Cardiac muscle cell (in vitro differentiated cells and primary cell): ENCODE measurements at regions not wholly inside any gene's neighbourhood (a gene's known extent, or its start where the extent isn't known, plus 50 kb on each side); places are given as distances from the start of the nearest gene placed in this dataset.

Source experiments
- DNase-seq, 2 donors: peaks; one replicate each; pipeline versions ENCODE4 v3.0.0 to v3.0.0-alpha.2; 2010 to 2017; ENCODE audit warnings: low read depth in 1 of 2, low spot score in 1 of 2
- H3K27ac ChIP-seq: fragments of 200-600 bp; sonication (generic); 2 replicates; pipeline ENCODE4 v1.5.1; 2016
- H3K27me3 ChIP-seq: fragments of 200-600 bp; sonication (generic); 2 replicates; pipeline ENCODE4 v1.6.0; 2016; ENCODE audit warnings: control low read depth
- H3K36me3 ChIP-seq: fragments of 200-600 bp; sonication (generic); 2 replicates; pipeline ENCODE4 v1.5.1; 2016; ENCODE audit warnings: control low read depth
- H3K4me1 ChIP-seq: fragments of 200-600 bp; sonication (generic); 2 replicates; pipeline ENCODE4 v1.8.1; 2017; ENCODE audit warnings: low read depth, mild to moderate bottlenecking, mixed run types
- H3K4me3 ChIP-seq: fragments of 200-600 bp; sonication (generic); 2 replicates; pipeline ENCODE4 v1.5.1; 2016; ENCODE audit warnings: mild to moderate bottlenecking
- H3K9me3 ChIP-seq: fragments of 200-600 bp; sonication (generic); 2 replicates; pipeline ENCODE4 v1.5.1; 2017; ENCODE audit warnings: low read depth, mild to moderate bottlenecking, control low read depth
- TF ChIP-seq, protein P1 (sequence below): IDR thresholded peaks from 2 replicates; pipeline ENCODE4 v1.5.1; 2012; ENCODE audit warnings: low read depth, mild to moderate bottlenecking, low read length

DNA sequence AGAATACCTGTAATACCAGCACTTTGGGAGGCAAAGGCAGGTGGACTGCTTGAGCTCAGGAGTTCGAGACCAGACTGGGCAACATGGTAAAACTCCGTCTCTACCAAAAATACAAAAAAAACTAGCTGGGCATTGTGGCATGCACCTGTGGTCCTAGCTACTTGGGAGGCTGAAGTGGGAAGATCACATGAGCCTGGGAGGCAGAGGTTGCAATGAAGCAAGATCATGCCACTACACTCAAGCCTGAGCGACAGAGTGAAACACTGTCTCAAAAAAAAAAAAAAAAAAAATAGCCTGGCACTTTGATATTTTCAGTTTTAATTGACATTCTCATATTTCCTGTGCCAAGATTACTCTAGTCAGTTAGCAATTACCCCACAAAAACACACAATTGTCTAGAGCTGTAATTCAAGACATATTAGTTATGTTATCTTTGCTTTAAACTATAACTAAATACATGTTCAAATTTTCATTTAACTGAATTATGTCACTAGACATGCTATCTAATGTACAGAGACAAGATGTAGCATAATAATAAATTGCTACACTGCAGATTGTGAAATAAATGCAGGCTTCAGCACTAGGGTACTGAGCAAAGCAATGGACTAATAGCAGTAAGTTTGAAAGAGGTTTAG lies 378.2 kb upstream of the GRAMD2B start:
- H3K4me3 ChIP-seq: no peak overlapping the region
- DNase-seq: peak in 1 of 2 donors; percentile 29
- TF ChIP-seq, protein P1, sequence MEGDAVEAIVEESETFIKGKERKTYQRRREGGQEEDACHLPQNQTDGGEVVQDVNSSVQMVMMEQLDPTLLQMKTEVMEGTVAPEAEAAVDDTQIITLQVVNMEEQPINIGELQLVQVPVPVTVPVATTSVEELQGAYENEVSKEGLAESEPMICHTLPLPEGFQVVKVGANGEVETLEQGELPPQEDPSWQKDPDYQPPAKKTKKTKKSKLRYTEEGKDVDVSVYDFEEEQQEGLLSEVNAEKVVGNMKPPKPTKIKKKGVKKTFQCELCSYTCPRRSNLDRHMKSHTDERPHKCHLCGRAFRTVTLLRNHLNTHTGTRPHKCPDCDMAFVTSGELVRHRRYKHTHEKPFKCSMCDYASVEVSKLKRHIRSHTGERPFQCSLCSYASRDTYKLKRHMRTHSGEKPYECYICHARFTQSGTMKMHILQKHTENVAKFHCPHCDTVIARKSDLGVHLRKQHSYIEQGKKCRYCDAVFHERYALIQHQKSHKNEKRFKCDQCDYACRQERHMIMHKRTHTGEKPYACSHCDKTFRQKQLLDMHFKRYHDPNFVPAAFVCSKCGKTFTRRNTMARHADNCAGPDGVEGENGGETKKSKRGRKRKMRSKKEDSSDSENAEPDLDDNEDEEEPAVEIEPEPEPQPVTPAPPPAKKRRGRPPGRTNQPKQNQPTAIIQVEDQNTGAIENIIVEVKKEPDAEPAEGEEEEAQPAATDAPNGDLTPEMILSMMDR: no peak
- H3K9me3 ChIP-seq: no peaks in the 10 kb centered on the region
- no peaks in the 10 kb centered on the region for H3K27me3 ChIP-seq
- H3K4me1 ChIP-seq: peaks cover 46% of the 10 kb centered on the region
- peak overlapping the region; percentile 94 for H3K27ac ChIP-seq
- H3K36me3 ChIP-seq: no peaks in the 10 kb centered on the region

DNA sequence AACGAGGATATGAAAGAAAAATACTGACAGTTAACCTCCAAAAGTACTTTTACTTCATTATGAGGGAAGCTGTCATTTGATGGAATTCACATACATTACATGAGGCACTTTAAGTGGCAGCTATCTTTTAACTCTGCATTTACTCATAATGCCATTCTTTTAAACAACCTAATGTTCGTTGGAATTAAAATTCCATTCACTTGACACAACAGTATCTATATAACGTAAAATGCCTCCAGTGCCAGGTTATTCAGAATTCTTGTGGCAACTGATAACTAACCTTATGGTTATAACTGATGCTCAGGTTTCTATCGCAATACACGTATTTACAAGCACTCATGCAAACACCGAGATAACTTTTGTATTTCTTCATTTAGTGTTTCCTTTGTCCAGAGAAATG lies 376.9 kb upstream of the GRAMD2B start:
- no peak overlapping the region for H3K27ac ChIP-seq
- H3K4me1 ChIP-seq: peaks cover 38% of the 10 kb centered on the region
- no peak overlapping the region for H3K4me3 ChIP-seq
- H3K27me3 ChIP-seq: no peaks in the 10 kb centered on the region
- TF ChIP-seq, protein P1: no peak
- no peaks in the 10 kb centered on the region for H3K9me3 ChIP-seq
- H3K36me3 ChIP-seq: no peaks in the 10 kb centered on the region
- DNase-seq: no peak

DNA sequence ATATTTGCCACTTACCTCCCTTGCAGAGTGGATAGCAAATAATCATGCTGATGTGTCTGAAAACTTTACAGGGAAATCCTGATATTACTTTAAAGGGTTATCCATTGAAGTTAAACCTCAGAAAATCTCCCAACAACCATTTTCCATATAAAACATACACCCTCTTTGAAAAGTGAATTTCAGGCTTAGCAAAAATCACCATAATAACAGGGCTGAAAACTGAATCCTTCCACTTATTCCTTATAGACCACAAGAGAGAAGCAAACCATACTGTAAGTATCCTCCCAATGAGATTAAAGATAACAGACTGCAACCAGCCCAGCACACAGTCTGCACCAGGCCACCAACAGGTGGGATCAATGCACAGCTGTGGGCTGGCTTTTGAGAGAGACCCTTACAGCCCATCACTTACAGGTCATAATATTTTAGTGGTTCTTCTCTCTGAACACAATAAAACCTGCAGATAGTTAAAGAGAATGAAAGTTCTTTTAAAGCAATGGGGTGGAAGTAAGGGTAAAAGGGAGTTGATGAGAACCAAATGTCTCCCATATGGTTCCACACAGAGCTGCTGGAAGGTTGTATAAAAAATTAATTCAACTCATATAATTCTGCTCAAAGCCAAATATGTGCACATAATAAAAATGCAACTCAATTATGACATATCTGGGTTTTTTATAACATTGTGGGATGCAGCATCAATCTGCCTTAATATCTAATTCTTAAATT lies 376.2 kb upstream of the GRAMD2B start:
- no peaks in the 10 kb centered on the region for H3K27me3 ChIP-seq
- H3K9me3 ChIP-seq: no peaks in the 10 kb centered on the region
- no peak overlapping the region for H3K4me3 ChIP-seq
- H3K36me3 ChIP-seq: no peaks in the 10 kb centered on the region
- DNase-seq: no peak
- peaks cover 32% of the 10 kb centered on the region for H3K4me1 ChIP-seq
- TF ChIP-seq, protein P1: no peak
- no peak overlapping the region for H3K27ac ChIP-seq

DNA sequence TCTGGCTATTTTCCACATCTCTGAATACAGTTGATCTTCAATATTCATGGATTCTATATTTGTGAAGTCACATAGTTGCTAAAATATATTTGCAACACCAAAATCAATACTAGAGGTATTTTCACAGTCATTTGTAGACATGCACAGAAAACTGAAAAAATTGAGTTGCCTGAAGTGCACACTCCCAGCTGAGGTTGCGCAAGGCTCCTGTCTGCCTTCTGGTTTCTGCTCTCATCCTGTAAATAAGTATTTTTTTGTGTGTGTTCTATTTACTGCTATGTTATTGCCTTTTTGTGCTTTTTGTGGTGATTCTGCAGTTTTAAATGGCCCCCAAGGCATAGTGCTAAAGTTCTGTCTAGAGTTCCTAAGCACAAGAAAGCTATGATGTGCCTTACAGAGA lies 371.1 kb upstream of the GRAMD2B start:
- TF ChIP-seq, protein P1: no peak
- Histone ChIP-seq H3K4me3 (no peak overlapping the region), H3K36me3 (no peaks in the 10 kb centered on the region), H3K27me3 (no peaks in the 10 kb centered on the region), H3K4me1 (peaks cover 9% of the 10 kb centered on the region), H3K27ac (no peak overlapping the region), H3K9me3 (no peaks in the 10 kb centered on the region)
- DNase-seq: peak in 1 of 2 donors; percentile 55

DNA sequence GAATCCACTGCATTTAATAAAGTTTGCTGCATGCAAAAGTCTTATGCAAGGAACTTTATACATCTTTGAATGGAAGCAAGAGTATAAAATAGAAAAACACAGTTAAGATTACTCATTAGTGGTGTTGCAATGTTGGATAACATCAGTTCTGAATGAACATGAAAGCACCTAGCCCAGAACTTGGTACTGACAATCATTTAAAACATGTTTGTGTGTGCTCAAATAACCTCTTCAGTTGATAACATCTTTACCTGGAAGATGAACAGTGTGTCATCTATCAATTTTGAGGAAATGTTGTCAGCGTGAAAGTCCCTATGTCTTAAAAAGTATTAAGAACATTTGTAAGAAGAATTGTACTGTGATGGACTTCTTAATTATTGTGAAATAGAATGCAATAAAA lies 370.4 kb upstream of the GRAMD2B start:
- Histone ChIP-seq H3K4me3 (no peak overlapping the region), H3K9me3 (no peaks in the 10 kb centered on the region), H3K27me3 (no peaks in the 10 kb centered on the region), H3K4me1 (peaks cover 9% of the 10 kb centered on the region), H3K36me3 (no peaks in the 10 kb centered on the region), H3K27ac (no peak overlapping the region)
- TF ChIP-seq, protein P1: no peak
- DNase-seq: peak in 1 of 2 donors; percentile 10
